Fibroblast of mammary gland (primary cell): ENCODE measurements at regions not wholly inside any gene's neighbourhood (a gene's known extent, or its start where the extent isn't known, plus 50 kb on each side); places are given as distances from the start of the nearest gene placed in this dataset.
A peak's percentile ranks its signal among the peaks of the same experiment; 100 is the strongest.

ENCODE experiments used
- DNase-seq: peaks from one replicate; pipeline ENCODE4 v3.0.0-alpha.2; 2010; ENCODE audit warnings: low read depth
- H3K4me3 ChIP-seq: 2 replicates; pipeline ENCODE4 v1.5.1; 2011; ENCODE audit warnings: low read depth, mild to moderate bottlenecking, low read length, moderate library complexity; ENCODE audit not compliant: control insufficient read depth
- CTCF ChIP-seq: conservative IDR thresholded peaks from 2 replicates; pipeline ENCODE4 v1.5.1; 2011; ENCODE audit warnings: low read depth, low read length, inconsistent platforms; ENCODE audit not compliant: control insufficient read depth, insufficient read depth

- DNase-seq: peak; percentile 58
- no peak for TF ChIP-seq CTCF
- no peak overlapping the region for H3K4me3 ChIP-seq
These were observed 338.5 kb downstream of the MDFIC start for GRCh38 chr7:115260381-115260780.

GRCh38 chr7:115252461-115252860 is 330.6 kb downstream of the MDFIC start:
- no peak for TF ChIP-seq CTCF
- H3K4me3 ChIP-seq: no peak overlapping the region
- DNase-seq: no peak

- TF ChIP-seq CTCF: no peak
- peak; percentile 15 for DNase-seq
- no peak overlapping the region for H3K4me3 ChIP-seq
These were observed 327.2 kb downstream of the MDFIC start for GRCh38 chr7:115249080-115249479.

- H3K4me3 ChIP-seq: no peak overlapping the region
- DNase-seq: no peak
- TF ChIP-seq CTCF: no peak
These were observed 319.3 kb downstream of the MDFIC start for GRCh38 chr7:115241151-115241550.

GRCh38 chr7:115240242-115240641 is 318.3 kb downstream of the MDFIC start:
- no peak overlapping the region for H3K4me3 ChIP-seq
- DNase-seq: no peak
- no peak for TF ChIP-seq CTCF

GRCh38 chr7:115235075-115235474 is 313.2 kb downstream of the MDFIC start:
- no peak for DNase-seq
- no peak for TF ChIP-seq CTCF
- no peak overlapping the region for H3K4me3 ChIP-seq

- no peak for TF ChIP-seq CTCF
- no peak overlapping the region for H3K4me3 ChIP-seq
- no peak for DNase-seq
These were observed 311.9 kb downstream of the MDFIC start for GRCh38 chr7:115233809-115234208.
